ENCODE measurements at regions not wholly inside any gene's neighbourhood (a gene's known extent, or its start where the extent isn't known, plus 50 kb on each side); places are given as distances from the start of the nearest gene placed in this dataset.

GRCh38 chr6:71049198-71049770 is 92.4 kb upstream of the B3GAT2 start:
- TF ChIP-seq EZH2 (IDR thresholded peaks at IDR 0.05; ENCODE audit: borderline replicate concordance, low read depth, low read length, severe bottlenecking) = no peak
- TF ChIP-seq CTCF (IDR thresholded peaks at IDR 0.05; ENCODE audit: borderline replicate concordance, extremely low read depth, low read length, poor library complexity, severe bottlenecking) = no peak

Measured in DND-41 (cell line).